CD4-positive, CD25-positive, alpha-beta regulatory T cell (primary cell): ENCODE measurements at regions not wholly inside any gene's neighbourhood (a gene's known extent, or its start where the extent isn't known, plus 50 kb on each side); places are given as distances from the start of the nearest gene placed in this dataset.

Experiments used
- ATAC-seq, 2 donors: fragments of 150-1000 bp; cut with Tn5 transposase; one replicate each; pipeline ENCODE4 v1.10.0; 2021; ENCODE audit warnings: low read depth in 2 of 2, moderate number of reproducible peaks in 2 of 2, moderate library complexity in 1 of 2
- DNase-seq, 3 donors: peaks; one replicate each; pipeline versions ENCODE4 v3.0.0 to v3.0.0-alpha.2; 2012 to 2022; ENCODE audit warnings: mixed read lengths in 1 of 3
- H3K27ac ChIP-seq: one replicate; pipeline ENCODE4 v1.7.0; 2013; ENCODE audit warnings: mild to moderate bottlenecking, low read length; ENCODE audit not compliant: insufficient read depth, poor library complexity, severe bottlenecking
- H3K27me3 ChIP-seq: one replicate; pipeline ENCODE4 v1.7.0; 2013; ENCODE audit warnings: low read length; ENCODE audit not compliant: control insufficient read depth, insufficient read depth
- H3K36me3 ChIP-seq: one replicate; pipeline ENCODE4 v1.7.0; 2013; ENCODE audit warnings: mild to moderate bottlenecking, low read length, moderate library complexity; ENCODE audit not compliant: control insufficient read depth, insufficient read depth
- H3K4me1 ChIP-seq: 2 replicates; pipeline ENCODE4 v1.7.0; 2013; ENCODE audit warnings: mild to moderate bottlenecking, low read length; ENCODE audit not compliant: insufficient read depth, control insufficient read depth, poor library complexity, severe bottlenecking
- H3K4me3 ChIP-seq: one replicate; pipeline ENCODE4 v1.7.0; 2013; ENCODE audit warnings: low read depth, mild to moderate bottlenecking, low read length, moderate library complexity
- H3K9me3 ChIP-seq, 2 experiments: 1 replicate in 1 of 2; 2 replicates in 1 of 2; pipeline ENCODE4 v1.7.0; 2013; ENCODE audit warnings: low read length in 2 of 2, mild to moderate bottlenecking in 1 of 2, moderate library complexity in 1 of 2; ENCODE audit not compliant: control insufficient read depth in 2 of 2
- H3K27ac Mint-ChIP-seq, 3 donors: one replicate each; pipeline ENCODE4 v1.8.0; 2020 to 2022; ENCODE audit warnings: mild to moderate bottlenecking in 3 of 3, mixed read lengths in 3 of 3, moderate library complexity in 2 of 3
- H3K27me3 Mint-ChIP-seq: one replicate; pipeline ENCODE4 v1.8.0; 2022; ENCODE audit warnings: mild to moderate bottlenecking, mixed read lengths
- H3K36me3 Mint-ChIP-seq: one replicate; pipeline ENCODE4 v1.8.0; 2020; ENCODE audit warnings: mixed read lengths
- H3K4me1 Mint-ChIP-seq, 4 donors: one replicate each; pipeline ENCODE4 v1.8.0; 2020 to 2022; ENCODE audit warnings: mixed read lengths in 4 of 4, mild to moderate bottlenecking in 1 of 4
- H3K4me3 Mint-ChIP-seq, 4 donors: one replicate each; pipeline ENCODE4 v1.8.0; 2020 to 2022; ENCODE audit warnings: mild to moderate bottlenecking in 4 of 4, mixed read lengths in 4 of 4, moderate library complexity in 3 of 4
- H3K9me3 Mint-ChIP-seq, 7 donors: one replicate each; pipeline ENCODE4 v1.8.0; 2020 to 2022; ENCODE audit warnings: mixed read lengths in 7 of 7, mild to moderate bottlenecking in 3 of 7, moderate library complexity in 2 of 7

DNA sequence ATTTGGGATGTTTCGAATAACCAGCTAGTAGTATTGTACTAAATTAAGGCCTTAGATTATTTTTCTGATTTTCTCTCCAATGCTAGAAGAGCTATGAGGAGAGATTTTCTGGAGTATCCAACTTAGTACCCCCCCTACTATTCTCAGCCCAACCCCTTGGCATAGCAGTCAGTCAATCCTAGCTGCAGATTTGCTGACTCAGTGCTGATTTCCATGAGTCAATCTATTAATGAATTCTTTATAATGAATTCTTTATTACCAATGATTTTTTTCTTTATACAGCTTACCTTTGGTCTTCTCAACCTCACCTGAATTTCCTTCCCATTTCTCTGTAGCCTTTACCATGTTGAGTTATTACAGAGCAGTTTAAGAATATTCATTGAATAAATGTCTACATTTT lies 192.8 kb upstream of the ETAA1 start:
- Histone ChIP-seq H3K27me3 (no peaks in the 10 kb centered on the region), H3K9me3 (no peaks in the 10 kb centered on the region), H3K27ac (no peak overlapping the region), H3K4me3 (no peak overlapping the region), H3K4me1 (no peaks in the 10 kb centered on the region), H3K36me3 (no peaks in the 10 kb centered on the region)
- ATAC-seq (no peak), DNase-seq (no peak)
- Mint-ChIP-seq H3K4me1 (no peaks in the 10 kb centered on the region), H3K27me3 (no peaks in the 10 kb centered on the region), H3K9me3 (peaks cover 0 to 10% (median 0%) of the 10 kb centered on the region in 7 donors), H3K27ac (no peak overlapping the region), H3K36me3 (no peaks in the 10 kb centered on the region), H3K4me3 (no peak overlapping the region)

- ATAC-seq: no peak
- no peak overlapping the region for H3K27ac ChIP-seq
- H3K9me3 ChIP-seq: no peaks in the 10 kb centered on the region
- Mint-ChIP-seq H3K36me3 (no peaks in the 10 kb centered on the region), H3K9me3 (peaks cover 0 to 3% (median 0%) of the 10 kb centered on the region in 7 donors), H3K4me1 (no peaks in the 10 kb centered on the region), H3K27me3 (no peaks in the 10 kb centered on the region), H3K27ac (no peak overlapping the region), H3K4me3 (no peak overlapping the region)
- no peak for DNase-seq
- no peaks in the 10 kb centered on the region for H3K36me3 ChIP-seq
- H3K4me3 ChIP-seq: no peak overlapping the region
- no peaks in the 10 kb centered on the region for H3K27me3 ChIP-seq
- no peaks in the 10 kb centered on the region for H3K4me1 ChIP-seq
Measured at GRCh38 chr2:67208887-67209500, 188.1 kb upstream of the ETAA1 start.

DNA sequence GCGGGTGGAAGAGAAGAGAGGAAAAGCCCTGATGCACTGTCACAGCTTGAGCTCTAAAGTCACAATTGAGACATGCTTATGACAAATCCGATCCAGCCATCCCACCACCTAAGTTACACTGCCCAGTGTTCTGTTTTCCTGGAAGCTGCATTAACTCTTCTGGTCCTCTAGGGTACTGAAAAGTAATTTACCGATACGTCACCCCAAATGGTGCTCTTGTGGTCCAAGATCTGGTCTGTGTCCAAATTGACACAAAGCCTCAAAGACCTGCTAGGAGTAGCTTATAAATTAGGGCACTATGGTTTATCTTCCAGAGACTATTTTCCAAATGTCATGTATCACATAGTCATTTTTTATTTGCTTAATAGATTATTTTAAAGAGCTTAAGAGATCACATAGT lies 186.7 kb upstream of the ETAA1 start:
- Mint-ChIP-seq H3K36me3 (no peaks in the 10 kb centered on the region), H3K4me3 (no peak overlapping the region), H3K9me3 (peaks cover 0 to 3% (median 0%) of the 10 kb centered on the region in 7 donors), H3K27me3 (no peaks in the 10 kb centered on the region), H3K4me1 (no peaks in the 10 kb centered on the region), H3K27ac (no peak overlapping the region)
- Histone ChIP-seq H3K27me3 (no peaks in the 10 kb centered on the region), H3K36me3 (no peaks in the 10 kb centered on the region), H3K27ac (no peak overlapping the region), H3K4me3 (no peak overlapping the region), H3K9me3 (no peaks in the 10 kb centered on the region), H3K4me1 (no peaks in the 10 kb centered on the region)
- DNase-seq (no peak), ATAC-seq (no peak)

- no peak overlapping the region for H3K27ac ChIP-seq
Measured at GRCh38 chr2:67212203-67212602, 184.9 kb upstream of the ETAA1 start.

GRCh38 chr2:67213270-67213670 lies 183.9 kb upstream of the ETAA1 start:
- ATAC-seq (no peak), DNase-seq (no peak)
- no peaks in the 10 kb centered on the region for H3K4me1 ChIP-seq
- no peak overlapping the region for H3K27ac Mint-ChIP-seq
- H3K27me3 Mint-ChIP-seq: no peaks in the 10 kb centered on the region
- peaks cover 0 to 4% (median 1%) of the 10 kb centered on the region in 7 donors for H3K9me3 Mint-ChIP-seq
- H3K36me3 ChIP-seq: no peaks in the 10 kb centered on the region
- H3K27me3 ChIP-seq: no peaks in the 10 kb centered on the region
- no peak overlapping the region for H3K27ac ChIP-seq
- H3K9me3 ChIP-seq: no peaks in the 10 kb centered on the region
- H3K4me1 Mint-ChIP-seq: no peaks in the 10 kb centered on the region
- no peak overlapping the region for H3K4me3 ChIP-seq
- no peak overlapping the region for H3K4me3 Mint-ChIP-seq
- H3K36me3 Mint-ChIP-seq: no peaks in the 10 kb centered on the region

More at GRCh38 chr2:67212203-67212602, 184.9 kb upstream of the ETAA1 start:
- Histone ChIP-seq H3K4me1 (no peaks in the 10 kb centered on the region), H3K4me3 (no peak overlapping the region), H3K27me3 (no peaks in the 10 kb centered on the region), H3K9me3 (no peaks in the 10 kb centered on the region), H3K36me3 (no peaks in the 10 kb centered on the region)
- Mint-ChIP-seq H3K27ac (no peak overlapping the region), H3K36me3 (no peaks in the 10 kb centered on the region), H3K9me3 (peaks cover 0 to 4% (median 0%) of the 10 kb centered on the region in 7 donors), H3K4me3 (no peak overlapping the region), H3K4me1 (no peaks in the 10 kb centered on the region), H3K27me3 (no peaks in the 10 kb centered on the region)
- ATAC-seq (no peak), DNase-seq (no peak)

DNA sequence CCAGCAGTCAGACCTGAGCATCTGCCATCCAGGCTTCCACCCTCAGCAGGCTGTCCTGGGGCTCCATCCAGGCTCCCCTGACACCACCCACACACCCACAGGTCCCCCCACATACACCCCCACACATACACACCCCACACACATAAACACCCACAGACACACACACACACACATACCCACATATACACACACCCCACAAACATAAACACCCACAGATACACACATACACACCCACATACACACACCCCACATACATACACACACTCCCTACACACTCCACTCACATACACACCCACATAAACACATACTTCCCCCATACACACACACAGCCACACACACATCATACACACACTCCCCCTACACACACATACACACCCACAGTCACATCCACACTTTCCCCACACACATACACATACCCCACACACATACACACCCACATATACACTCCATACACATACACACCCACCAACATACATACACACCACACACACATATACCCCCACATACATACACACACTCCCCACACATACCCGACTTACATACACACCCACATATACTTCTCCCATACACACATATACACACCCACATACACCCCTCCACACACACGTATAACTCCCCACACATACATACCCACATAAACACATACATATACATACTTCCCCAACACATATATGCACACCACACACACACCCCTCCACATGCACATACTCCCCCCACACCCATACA lies 183.3 kb upstream of the ETAA1 start:
- Histone ChIP-seq H3K27ac (no peak overlapping the region), H3K4me1 (no peaks in the 10 kb centered on the region), H3K4me3 (no peak overlapping the region), H3K9me3 (no peaks in the 10 kb centered on the region), H3K27me3 (no peaks in the 10 kb centered on the region), H3K36me3 (no peaks in the 10 kb centered on the region)
- Mint-ChIP-seq H3K9me3 (peaks cover 0 to 4% (median 1%) of the 10 kb centered on the region in 7 donors), H3K27ac (no peak overlapping the region), H3K4me3 (no peak overlapping the region), H3K27me3 (no peaks in the 10 kb centered on the region), H3K4me1 (no peaks in the 10 kb centered on the region), H3K36me3 (no peaks in the 10 kb centered on the region)
- no peak for DNase-seq
- ATAC-seq: no peak

DNA sequence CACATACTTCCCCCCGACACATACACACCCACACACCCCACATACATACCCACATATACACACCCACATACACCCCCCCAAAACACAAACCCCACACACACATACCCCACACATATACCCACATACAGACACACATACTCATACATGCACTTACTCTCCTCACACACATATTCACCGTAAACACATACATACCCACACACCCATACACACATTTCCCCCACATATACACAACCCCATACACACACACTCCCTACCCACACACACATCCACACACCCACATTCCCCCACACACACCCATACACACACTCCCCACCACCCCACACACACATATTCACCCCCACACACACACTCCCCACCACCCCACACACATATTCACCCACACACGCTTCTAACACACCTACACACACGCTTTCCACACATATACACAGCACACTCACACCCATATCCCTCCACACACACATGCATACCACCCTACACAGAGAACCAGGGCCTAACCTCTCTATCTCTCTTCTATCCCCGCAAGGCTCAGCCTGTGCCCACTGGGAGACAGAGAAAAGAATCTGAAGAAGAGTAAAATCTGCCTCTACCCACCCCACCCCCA lies 182.4 kb upstream of the ETAA1 start:
- ATAC-seq: no peak
- Mint-ChIP-seq H3K4me1 (no peaks in the 10 kb centered on the region), H3K4me3 (no peak overlapping the region), H3K27ac (no peak overlapping the region), H3K27me3 (peaks cover 4% of the 10 kb centered on the region), H3K36me3 (no peaks in the 10 kb centered on the region), H3K9me3 (peaks cover 0 to 4% (median 1%) of the 10 kb centered on the region in 7 donors)
- no peak overlapping the region for H3K4me3 ChIP-seq
- no peaks in the 10 kb centered on the region for H3K4me1 ChIP-seq
- H3K36me3 ChIP-seq: no peaks in the 10 kb centered on the region
- no peak overlapping the region for H3K27ac ChIP-seq
- H3K9me3 ChIP-seq: no peaks in the 10 kb centered on the region
- DNase-seq: no peak
- no peaks in the 10 kb centered on the region for H3K27me3 ChIP-seq
